ENCODE measurements at regions not wholly inside any gene's neighbourhood (a gene's known extent, or its start where the extent isn't known, plus 50 kb on each side); places are given as distances from the start of the nearest gene placed in this dataset.

DNA sequence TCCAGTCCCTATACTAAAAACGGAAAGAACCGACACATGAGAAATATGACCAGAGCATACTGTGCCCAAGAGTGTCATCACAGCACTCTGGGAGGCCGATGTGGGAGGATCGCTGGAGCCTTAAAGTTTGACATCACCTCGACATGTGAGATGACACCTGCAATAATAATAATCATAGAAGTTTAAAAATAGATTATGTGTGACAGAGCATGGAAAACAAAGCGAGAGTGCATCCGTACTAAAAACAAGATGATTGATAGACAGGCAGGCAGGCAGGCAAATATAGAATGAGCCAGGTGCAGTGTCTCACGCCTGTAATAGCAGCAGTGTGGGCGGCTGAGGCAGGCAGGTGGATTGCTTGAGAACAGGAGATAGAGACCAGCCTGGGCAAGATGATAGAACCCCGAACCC lies 114.8 kb upstream of the ANKRD30BL start (continued):
- TF ChIP-seq, protein P1, sequence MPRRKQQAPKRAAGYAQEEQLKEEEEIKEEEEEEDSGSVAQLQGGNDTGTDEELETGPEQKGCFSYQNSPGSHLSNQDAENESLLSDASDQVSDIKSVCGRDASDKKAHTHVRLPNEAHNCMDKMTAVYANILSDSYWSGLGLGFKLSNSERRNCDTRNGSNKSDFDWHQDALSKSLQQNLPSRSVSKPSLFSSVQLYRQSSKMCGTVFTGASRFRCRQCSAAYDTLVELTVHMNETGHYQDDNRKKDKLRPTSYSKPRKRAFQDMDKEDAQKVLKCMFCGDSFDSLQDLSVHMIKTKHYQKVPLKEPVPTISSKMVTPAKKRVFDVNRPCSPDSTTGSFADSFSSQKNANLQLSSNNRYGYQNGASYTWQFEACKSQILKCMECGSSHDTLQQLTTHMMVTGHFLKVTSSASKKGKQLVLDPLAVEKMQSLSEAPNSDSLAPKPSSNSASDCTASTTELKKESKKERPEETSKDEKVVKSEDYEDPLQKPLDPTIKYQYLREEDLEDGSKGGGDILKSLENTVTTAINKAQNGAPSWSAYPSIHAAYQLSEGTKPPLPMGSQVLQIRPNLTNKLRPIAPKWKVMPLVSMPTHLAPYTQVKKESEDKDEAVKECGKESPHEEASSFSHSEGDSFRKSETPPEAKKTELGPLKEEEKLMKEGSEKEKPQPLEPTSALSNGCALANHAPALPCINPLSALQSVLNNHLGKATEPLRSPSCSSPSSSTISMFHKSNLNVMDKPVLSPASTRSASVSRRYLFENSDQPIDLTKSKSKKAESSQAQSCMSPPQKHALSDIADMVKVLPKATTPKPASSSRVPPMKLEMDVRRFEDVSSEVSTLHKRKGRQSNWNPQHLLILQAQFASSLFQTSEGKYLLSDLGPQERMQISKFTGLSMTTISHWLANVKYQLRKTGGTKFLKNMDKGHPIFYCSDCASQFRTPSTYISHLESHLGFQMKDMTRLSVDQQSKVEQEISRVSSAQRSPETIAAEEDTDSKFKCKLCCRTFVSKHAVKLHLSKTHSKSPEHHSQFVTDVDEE (CRISPR knock-in tag; IDR thresholded peaks at IDR 0.05): no peak
- TF ChIP-seq CSDC2 (CRISPR knock-in tag; IDR thresholded peaks at IDR 0.05) (no peak), ISL1 (CRISPR knock-in tag; IDR thresholded peaks at IDR 0.05) (no peak), TOX (CRISPR knock-in tag; IDR thresholded peaks at IDR 0.05; ENCODE audit: borderline replicate concordance) (no peak), PPARA (CRISPR knock-in tag; IDR thresholded peaks at IDR 0.05; ENCODE audit: borderline replicate concordance) (no peak), ZC3H10 (CRISPR knock-in tag; IDR thresholded peaks at IDR 0.05) (no peak)
- TF ChIP-seq, protein P2, sequence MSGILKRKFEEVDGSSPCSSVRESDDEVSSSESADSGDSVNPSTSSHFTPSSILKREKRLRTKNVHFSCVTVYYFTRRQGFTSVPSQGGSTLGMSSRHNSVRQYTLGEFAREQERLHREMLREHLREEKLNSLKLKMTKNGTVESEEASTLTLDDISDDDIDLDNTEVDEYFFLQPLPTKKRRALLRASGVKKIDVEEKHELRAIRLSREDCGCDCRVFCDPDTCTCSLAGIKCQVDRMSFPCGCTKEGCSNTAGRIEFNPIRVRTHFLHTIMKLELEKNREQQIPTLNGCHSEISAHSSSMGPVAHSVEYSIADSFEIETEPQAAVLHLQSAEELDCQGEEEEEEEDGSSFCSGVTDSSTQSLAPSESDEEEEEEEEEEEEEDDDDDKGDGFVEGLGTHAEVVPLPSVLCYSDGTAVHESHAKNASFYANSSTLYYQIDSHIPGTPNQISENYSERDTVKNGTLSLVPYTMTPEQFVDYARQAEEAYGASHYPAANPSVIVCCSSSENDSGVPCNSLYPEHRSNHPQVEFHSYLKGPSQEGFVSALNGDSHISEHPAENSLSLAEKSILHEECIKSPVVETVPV (CRISPR knock-in tag; IDR thresholded peaks at IDR 0.05): no peak

DNA sequence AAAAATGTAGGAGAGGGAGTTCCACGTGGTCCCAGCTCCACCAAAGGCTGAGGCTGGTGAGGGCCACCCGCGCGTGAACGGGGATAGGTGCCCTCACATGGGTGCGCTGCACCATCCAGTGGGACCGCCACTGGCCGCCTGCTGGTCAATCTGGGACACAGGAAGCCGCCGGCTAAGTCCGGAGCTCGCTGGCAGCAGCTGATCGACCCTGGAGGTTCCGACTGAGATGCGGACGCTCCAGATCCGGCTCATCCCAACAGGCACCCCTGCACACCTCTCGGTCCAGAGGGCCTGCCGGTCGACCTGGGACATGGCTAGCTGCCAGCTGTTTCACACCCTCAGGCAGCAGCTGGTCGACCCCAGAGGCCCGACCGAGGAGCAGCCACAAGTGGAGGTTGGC lies 116.5 kb upstream of the ANKRD30BL start:
- ATAC-seq: no peak
- TF ChIP-seq ZNF8 (CRISPR knock-in tag; IDR thresholded peaks at IDR 0.05): no peak
- no peak for TF ChIP-seq OSR1 (CRISPR knock-in tag; IDR thresholded peaks at IDR 0.05)
- no peak for TF ChIP-seq PPARA (CRISPR knock-in tag; IDR thresholded peaks at IDR 0.05; ENCODE audit: borderline replicate concordance)
- TF ChIP-seq GLIS3 (CRISPR knock-in tag; IDR thresholded peaks at IDR 0.05): no peak
- TF ChIP-seq, protein P1 (CRISPR knock-in tag; IDR thresholded peaks at IDR 0.05): no peak
- TF ChIP-seq ZFP30 (CRISPR knock-in tag; IDR thresholded peaks at IDR 0.05): no peak
- no peak for TF ChIP-seq RARB (CRISPR knock-in tag; IDR thresholded peaks at IDR 0.05)

DNA sequence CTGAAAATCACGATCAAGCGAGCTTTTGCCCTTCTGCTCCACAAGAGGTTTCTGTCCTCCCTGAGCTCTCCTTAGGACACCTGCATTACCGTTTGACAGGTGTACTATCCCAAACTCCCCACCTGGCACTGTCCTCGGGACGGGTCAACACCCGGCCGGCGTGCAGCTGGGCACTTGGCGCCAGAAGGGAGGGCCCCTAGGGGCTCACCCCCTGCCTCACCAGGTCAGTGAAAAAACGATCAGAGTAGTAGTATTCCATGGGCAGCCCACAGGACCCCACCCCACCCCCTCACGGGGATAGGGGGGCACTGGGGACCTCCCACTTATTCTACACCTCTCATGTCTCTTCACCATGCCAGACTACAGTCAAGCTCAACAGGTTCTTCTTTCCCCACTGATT lies 117.6 kb upstream of the ANKRD30BL start:
- no peak for ATAC-seq
- TF ChIP-seq CSDC2 (CRISPR knock-in tag; IDR thresholded peaks at IDR 0.05): no peak
- TF ChIP-seq GLIS3 (CRISPR knock-in tag; IDR thresholded peaks at IDR 0.05): no peak

DNA sequence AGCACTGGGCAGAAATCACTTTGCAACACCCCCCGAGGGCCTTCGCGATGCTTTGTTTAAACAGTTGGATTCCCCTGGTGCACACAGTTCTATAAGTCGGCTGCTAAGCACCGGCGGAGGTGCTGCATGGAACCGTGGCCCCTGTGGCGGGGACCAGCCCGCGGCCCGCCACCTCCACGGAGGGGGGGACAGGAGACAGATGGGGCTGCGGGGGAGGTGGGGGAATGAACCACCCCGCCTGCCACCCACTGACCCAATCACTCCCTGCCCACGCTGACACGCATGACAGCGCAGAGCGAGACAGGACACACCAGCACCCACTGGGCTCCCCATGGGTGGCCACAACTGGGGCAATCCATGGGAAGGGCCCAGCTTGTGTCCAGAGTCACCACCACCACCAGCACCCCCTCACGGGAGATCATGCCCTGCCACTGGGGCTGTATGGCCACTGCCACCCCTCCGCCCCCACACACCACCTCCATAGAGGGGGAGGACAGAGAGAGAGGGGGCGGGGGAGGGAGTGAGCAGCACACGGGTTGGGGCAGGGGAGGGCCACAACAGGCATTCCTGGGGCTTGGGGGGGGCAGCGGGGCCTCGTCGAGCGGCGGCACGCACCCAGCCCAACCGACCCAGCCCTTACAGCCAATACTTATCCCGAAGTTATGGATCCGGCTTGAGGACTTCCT lies 118.3 kb upstream of the ANKRD30BL start:
- TF ChIP-seq, protein P1 (CRISPR knock-in tag; IDR thresholded peaks at IDR 0.05): no peak
- TF ChIP-seq, protein P3, sequence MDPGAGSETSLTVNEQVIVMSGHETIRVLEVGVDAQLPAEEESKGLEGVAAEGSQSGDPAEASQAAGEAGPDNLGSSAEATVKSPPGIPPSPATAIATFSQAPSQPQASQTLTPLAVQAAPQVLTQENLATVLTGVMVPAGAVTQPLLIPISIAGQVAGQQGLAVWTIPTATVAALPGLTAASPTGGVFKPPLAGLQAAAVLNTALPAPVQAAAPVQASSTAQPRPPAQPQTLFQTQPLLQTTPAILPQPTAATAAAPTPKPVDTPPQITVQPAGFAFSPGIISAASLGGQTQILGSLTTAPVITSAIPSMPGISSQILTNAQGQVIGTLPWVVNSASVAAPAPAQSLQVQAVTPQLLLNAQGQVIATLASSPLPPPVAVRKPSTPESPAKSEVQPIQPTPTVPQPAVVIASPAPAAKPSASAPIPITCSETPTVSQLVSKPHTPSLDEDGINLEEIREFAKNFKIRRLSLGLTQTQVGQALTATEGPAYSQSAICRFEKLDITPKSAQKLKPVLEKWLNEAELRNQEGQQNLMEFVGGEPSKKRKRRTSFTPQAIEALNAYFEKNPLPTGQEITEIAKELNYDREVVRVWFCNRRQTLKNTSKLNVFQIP (CRISPR knock-in tag; IDR thresholded peaks at IDR 0.05; ENCODE audit: borderline replicate concordance, low read depth): no peak
- TF ChIP-seq ZFP3 (CRISPR knock-in tag; IDR thresholded peaks at IDR 0.05) (no peak), PPARA (CRISPR knock-in tag; IDR thresholded peaks at IDR 0.05; ENCODE audit: borderline replicate concordance) (no peak), OSR1 (CRISPR knock-in tag; IDR thresholded peaks at IDR 0.05) (no peak), ESRRG (CRISPR knock-in tag; IDR thresholded peaks at IDR 0.05) (no peak), CSDC2 (CRISPR knock-in tag; IDR thresholded peaks at IDR 0.05) (no peak), BACH2 (CRISPR knock-in tag; IDR thresholded peaks at IDR 0.05; ENCODE audit: borderline replicate concordance) (no peak), ISL1 (CRISPR knock-in tag; IDR thresholded peaks at IDR 0.05) (no peak), TOX (CRISPR knock-in tag; IDR thresholded peaks at IDR 0.05; ENCODE audit: borderline replicate concordance) (no peak)
- TF ChIP-seq, protein P2 (CRISPR knock-in tag; IDR thresholded peaks at IDR 0.05): no peak
- TF ChIP-seq, protein P4, sequence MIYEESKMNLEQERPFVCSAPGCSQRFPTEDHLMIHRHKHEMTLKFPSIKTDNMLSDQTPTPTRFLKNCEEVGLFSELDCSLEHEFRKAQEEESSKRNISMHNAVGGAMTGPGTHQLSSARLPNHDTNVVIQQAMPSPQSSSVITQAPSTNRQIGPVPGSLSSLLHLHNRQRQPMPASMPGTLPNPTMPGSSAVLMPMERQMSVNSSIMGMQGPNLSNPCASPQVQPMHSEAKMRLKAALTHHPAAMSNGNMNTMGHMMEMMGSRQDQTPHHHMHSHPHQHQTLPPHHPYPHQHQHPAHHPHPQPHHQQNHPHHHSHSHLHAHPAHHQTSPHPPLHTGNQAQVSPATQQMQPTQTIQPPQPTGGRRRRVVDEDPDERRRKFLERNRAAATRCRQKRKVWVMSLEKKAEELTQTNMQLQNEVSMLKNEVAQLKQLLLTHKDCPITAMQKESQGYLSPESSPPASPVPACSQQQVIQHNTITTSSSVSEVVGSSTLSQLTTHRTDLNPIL (CRISPR knock-in tag; IDR thresholded peaks at IDR 0.05; ENCODE audit: low read depth): no peak
- no peak for ATAC-seq
